CD8-positive, alpha-beta memory T cell (primary cell): ENCODE measurements at regions not wholly inside any gene's neighbourhood (a gene's known extent, or its start where the extent isn't known, plus 50 kb on each side); places are given as distances from the start of the nearest gene placed in this dataset.
"Not testable (repeated sequence)": the region's sequence is repeated elsewhere in the genome, so short reads cannot be mapped to it uniquely, and the experiment has no call there.

ENCODE experiments used
- CTCF ChIA-PET: fragments of 350-600 bp; sonication (Branson Sonifier 250); formaldehyde crosslinking; loops from one replicate; lab custom pipeline; 2021; ENCODE audit warnings: antibody characterized with exemption; lab: Charles Lee
- POLR2A ChIA-PET: fragments of 350-600 bp; sonication (Branson Sonifier 250); formaldehyde crosslinking; loops from one replicate; lab custom pipeline; 2021; ENCODE audit warnings: antibody characterized with exemption; lab: Charles Lee
- DNase-seq, 5 donors: peaks; one replicate each; pipeline versions ENCODE4 v3.0.0 to v3.0.0-alpha.2; 2020 to 2022; ENCODE audit warnings: mixed read lengths in 1 of 5
- H3K27ac ChIP-seq: one replicate; pipeline ENCODE4 v1.7.0; 2013; ENCODE audit warnings: low read depth, mild to moderate bottlenecking, low read length, moderate library complexity
- H3K27me3 ChIP-seq: 2 replicates; pipeline ENCODE4 v1.7.0; 2013; ENCODE audit warnings: low read length, mild to moderate bottlenecking; ENCODE audit not compliant: insufficient read depth, poor library complexity, severe bottlenecking
- H3K36me3 ChIP-seq: 2 replicates; pipeline ENCODE4 v1.7.0; 2013; ENCODE audit warnings: mild to moderate bottlenecking, low read length, moderate library complexity; ENCODE audit not compliant: insufficient read depth
- H3K4me1 ChIP-seq: 2 replicates; pipeline ENCODE4 v1.7.0; 2013; ENCODE audit warnings: mild to moderate bottlenecking, low read length, moderate library complexity; ENCODE audit not compliant: insufficient read depth
- H3K4me3 ChIP-seq: 2 replicates; pipeline ENCODE4 v1.7.0; 2013; ENCODE audit warnings: mild to moderate bottlenecking, low read length
- H3K9me3 ChIP-seq: 2 replicates; pipeline ENCODE4 v1.7.0; 2013; ENCODE audit warnings: mild to moderate bottlenecking, low read length
- H3K27ac Mint-ChIP-seq, 8 donors: one replicate each; pipeline ENCODE4 v1.8.0; 2020 to 2021; ENCODE audit warnings: mixed read lengths in 8 of 8, mild to moderate bottlenecking in 6 of 8, inconsistent platforms in 3 of 8, moderate library complexity in 3 of 8
- H3K27me3 Mint-ChIP-seq, 2 donors: one replicate each; pipeline ENCODE4 v1.8.0; 2020 to 2021; ENCODE audit warnings: mixed read lengths in 2 of 2, mild to moderate bottlenecking in 1 of 2, moderate library complexity in 1 of 2
- H3K36me3 Mint-ChIP-seq, 3 donors: one replicate each; pipeline ENCODE4 v1.8.0; 2020 to 2021; ENCODE audit warnings: mixed read lengths in 3 of 3, inconsistent platforms in 1 of 3, mild to moderate bottlenecking in 1 of 3
- H3K4me1 Mint-ChIP-seq, 3 donors: one replicate each; pipeline ENCODE4 v1.8.0; 2020 to 2021; ENCODE audit warnings: mixed read lengths in 3 of 3, inconsistent platforms in 1 of 3, mild to moderate bottlenecking in 1 of 3
- H3K4me3 Mint-ChIP-seq, 7 donors: one replicate each; pipeline ENCODE4 v1.8.0; 2020 to 2021; ENCODE audit warnings: mixed read lengths in 7 of 7, mild to moderate bottlenecking in 6 of 7, moderate library complexity in 4 of 7, inconsistent platforms in 2 of 7
- H3K9me3 Mint-ChIP-seq, 5 donors: one replicate each; pipeline ENCODE4 v1.8.0; 2020 to 2022; ENCODE audit warnings: mixed read lengths in 5 of 5, mild to moderate bottlenecking in 3 of 5, moderate library complexity in 2 of 5, inconsistent platforms in 1 of 5

- Mint-ChIP-seq H3K4me3 (no peak overlapping the region), H3K36me3 (no peaks in the 10 kb centered on the region), H3K4me1 (no peaks in the 10 kb centered on the region), H3K9me3 (peaks cover 0 to 2% (median 0%) of the 10 kb centered on the region in 5 donors), H3K27me3 (peaks cover 8 to 27% of the 10 kb centered on the region in 2 donors), H3K27ac (no peak overlapping the region)
- no peaks in the 10 kb centered on the region for H3K4me1 ChIP-seq
- H3K27me3 ChIP-seq = peaks cover 2% of the 10 kb centered on the region
- H3K4me3 ChIP-seq = no peak overlapping the region
- ChIA-PET POLR2A (no interaction called here), CTCF (no interaction called here)
- H3K9me3 ChIP-seq = no peaks in the 10 kb centered on the region
- H3K27ac ChIP-seq = no peak overlapping the region
- no peaks in the 10 kb centered on the region for H3K36me3 ChIP-seq
- no peak for DNase-seq
Measured at GRCh38 chr17:34011599-34011998, 243.5 kb upstream of the CCL2 start.

- no peaks in the 10 kb centered on the region for H3K4me1 Mint-ChIP-seq
- H3K4me3 Mint-ChIP-seq = no peak overlapping the region
- H3K36me3 Mint-ChIP-seq = no peaks in the 10 kb centered on the region
- Histone ChIP-seq H3K9me3 (no peaks in the 10 kb centered on the region), H3K27ac (no peak overlapping the region), H3K36me3 (no peaks in the 10 kb centered on the region), H3K4me1 (no peaks in the 10 kb centered on the region), H3K4me3 (no peak overlapping the region), H3K27me3 (peaks cover 2% of the 10 kb centered on the region)
- POLR2A ChIA-PET = no interaction called here
- CTCF ChIA-PET = no interaction called here
- H3K27ac Mint-ChIP-seq = peak overlapping the region in 1 of 8 donors; percentile 52
- DNase-seq = no peak
- H3K27me3 Mint-ChIP-seq = peaks cover 8 to 18% of the 10 kb centered on the region in 2 donors
- H3K9me3 Mint-ChIP-seq = peaks cover 0 to 2% (median 0%) of the 10 kb centered on the region in 5 donors
Measured at GRCh38 chr17:34012709-34013375, 242.2 kb upstream of the CCL2 start.

- Histone ChIP-seq H3K4me3 (no peak overlapping the region), H3K36me3 (no peaks in the 10 kb centered on the region), H3K4me1 (no peaks in the 10 kb centered on the region), H3K27ac (no peak overlapping the region), H3K9me3 (no peaks in the 10 kb centered on the region), H3K27me3 (no peaks in the 10 kb centered on the region)
- H3K27me3 Mint-ChIP-seq = peaks cover 6 to 12% of the 10 kb centered on the region in 2 donors
- ChIA-PET POLR2A (no interaction called here), CTCF (no interaction called here)
- no peak for DNase-seq
- no peaks in the 10 kb centered on the region for H3K36me3 Mint-ChIP-seq
- H3K4me1 Mint-ChIP-seq = no peaks in the 10 kb centered on the region
- H3K4me3 Mint-ChIP-seq = no peak overlapping the region
- H3K27ac Mint-ChIP-seq = no peak overlapping the region
- peaks cover 0 to 2% (median 0%) of the 10 kb centered on the region in 5 donors for H3K9me3 Mint-ChIP-seq
Measured at GRCh38 chr17:34015253-34015652, 239.8 kb upstream of the CCL2 start.

GRCh38 chr17:34024386-34024785 is 230.7 kb upstream of the CCL2 start:
- Histone ChIP-seq H3K4me1 (no peaks in the 10 kb centered on the region), H3K9me3 (no peaks in the 10 kb centered on the region), H3K27ac (no peak overlapping the region), H3K27me3 (no peaks in the 10 kb centered on the region), H3K4me3 (no peak overlapping the region), H3K36me3 (no peaks in the 10 kb centered on the region)
- POLR2A ChIA-PET = no interaction called here
- Mint-ChIP-seq H3K36me3 (no peaks in the 10 kb centered on the region), H3K9me3 (no peaks in the 10 kb centered on the region), H3K27ac (no peak overlapping the region), H3K4me1 (no peaks in the 10 kb centered on the region), H3K4me3 (no peak overlapping the region), H3K27me3 (peaks cover 16 to 48% of the 10 kb centered on the region in 2 donors)
- CTCF ChIA-PET = no interaction called here
- DNase-seq = no peak

GRCh38 chr17:34024806-34025551 is 230.1 kb upstream of the CCL2 start:
- DNase-seq = no peak
- Histone ChIP-seq H3K36me3 (no peaks in the 10 kb centered on the region), H3K4me1 (no peaks in the 10 kb centered on the region), H3K4me3 (no peak overlapping the region), H3K27ac (no peak overlapping the region), H3K27me3 (no peaks in the 10 kb centered on the region), H3K9me3 (no peaks in the 10 kb centered on the region)
- ChIA-PET POLR2A (no interaction called here), CTCF (no interaction called here)
- Mint-ChIP-seq H3K4me1 (no peaks in the 10 kb centered on the region), H3K27ac (no peak overlapping the region), H3K36me3 (no peaks in the 10 kb centered on the region), H3K4me3 (no peak overlapping the region), H3K9me3 (peaks cover 0 to 3% (median 0%) of the 10 kb centered on the region in 5 donors), H3K27me3 (peaks cover 22 to 54% of the 10 kb centered on the region in 2 donors)

GRCh38 chr17:34030601-34031000 is 224.5 kb upstream of the CCL2 start:
- Mint-ChIP-seq H3K27me3 (peaks cover 26 to 49% of the 10 kb centered on the region in 2 donors), H3K9me3 (peaks cover 13 to 32% (median 24%) of the 10 kb centered on the region in 5 donors)
- H3K4me1 ChIP-seq, H3K4me3 Mint-ChIP-seq, H3K27ac Mint-ChIP-seq, H3K27ac ChIP-seq, H3K36me3 Mint-ChIP-seq, H3K27me3 ChIP-seq, H3K9me3 ChIP-seq, H3K4me1 Mint-ChIP-seq, CTCF ChIA-PET, DNase-seq, H3K4me3 ChIP-seq, POLR2A ChIA-PET, H3K36me3 ChIP-seq: not testable (repeated sequence)

GRCh38 chr17:34032305-34032704 is 222.8 kb upstream of the CCL2 start:
- CTCF ChIA-PET, H3K27ac Mint-ChIP-seq: not testable (repeated sequence)

GRCh38 chr17:34038786-34039185 is 216.3 kb upstream of the CCL2 start:
- CTCF ChIA-PET, H3K36me3 ChIP-seq, H3K9me3 Mint-ChIP-seq, H3K27me3 ChIP-seq, DNase-seq, H3K27ac Mint-ChIP-seq, H3K4me1 ChIP-seq, H3K9me3 ChIP-seq, H3K4me3 Mint-ChIP-seq, H3K27ac ChIP-seq, H3K27me3 Mint-ChIP-seq, H3K4me1 Mint-ChIP-seq, H3K4me3 ChIP-seq, POLR2A ChIA-PET, H3K36me3 Mint-ChIP-seq: not testable (repeated sequence)

More at GRCh38 chr17:34032305-34032704, 222.8 kb upstream of the CCL2 start:
- DNase-seq, H3K4me1 ChIP-seq, H3K36me3 ChIP-seq, POLR2A ChIA-PET, H3K4me3 ChIP-seq, H3K36me3 Mint-ChIP-seq, H3K27ac ChIP-seq, H3K4me1 Mint-ChIP-seq, H3K4me3 Mint-ChIP-seq, H3K27me3 ChIP-seq, H3K9me3 ChIP-seq: not testable (repeated sequence)
- Mint-ChIP-seq H3K27me3 (peaks cover 25 to 36% of the 10 kb centered on the region in 2 donors), H3K9me3 (peaks cover 13 to 32% (median 28%) of the 10 kb centered on the region in 5 donors)
